ENCODE measurements at regions not wholly inside any gene's neighbourhood (a gene's known extent, or its start where the extent isn't known, plus 50 kb on each side); places are given as distances from the start of the nearest gene placed in this dataset.

GRCh38 chr13:39283072-39283471 lies 244.8 kb downstream of the NHLRC3 start:
- no peak for DNase-seq (ENCODE audit: low read depth in 2 of 2)

- no peak for DNase-seq (ENCODE audit: low read depth in 2 of 2)
These were observed 246.6 kb downstream of the NHLRC3 start for GRCh38 chr13:39284801-39285388.
